Right cardiac atrium (tissue), 5 donors: ENCODE measurements at regions not wholly inside any gene's neighbourhood (a gene's known extent, or its start where the extent isn't known, plus 50 kb on each side); places are given as distances from the start of the nearest gene placed in this dataset.

ENCODE experiments used
- ATAC-seq, 2 donors: fragments of 200-7000 bp; cut with Tn5 transposase; one replicate each; pipeline versions ENCODE4 v1.8.0 to v1.9.1; 2020; ENCODE audit warnings: moderate library complexity in 2 of 2, mild to moderate bottlenecking in 1 of 2
- DNase-seq, 3 donors: peaks; one replicate each; pipeline ENCODE4 v3.0.0-alpha.2; 2020
- H3K27ac ChIP-seq: one replicate; pipeline ENCODE4 v1.5.1; 2013; ENCODE audit warnings: mild to moderate bottlenecking, low read length, control low read depth, moderate library complexity
- H3K27me3 ChIP-seq: one replicate; pipeline ENCODE4 v1.6.1; 2013; ENCODE audit not compliant: control insufficient read depth, insufficient read depth
- H3K4me1 ChIP-seq: one replicate; pipeline ENCODE4 v1.6.1; 2013; ENCODE audit warnings: low read length; ENCODE audit not compliant: control insufficient read depth, insufficient read depth
- H3K4me3 ChIP-seq: one replicate; pipeline ENCODE4 v1.5.1; 2013; ENCODE audit warnings: low read length, control low read depth
- H3K9me3 ChIP-seq: one replicate; pipeline ENCODE4 v1.6.1; 2013; ENCODE audit warnings: low read length; ENCODE audit not compliant: control insufficient read depth
- WGBS: extraction: QIAGEN DNeasy Blood & Tissue Kit; methylation state at CpG from one replicate; pipeline ENCODE4 v1.1.7; 2013; 5-methylcytosine and 5-hydroxymethylcytosine counted together
- intact Hi-C, 4 donors: fragments of 100-400 bp; cut with DNase I; formaldehyde crosslinking; loops; one replicate each; pipeline versions ENCODE4 v1.11.0 to v1.14.0; 2022 to 2023
- donor health status: healthy with polysubstance abuse.
- donor health status: DM: no; HTN: yes; CAD: no.
- donor health status: DM: no; HTN: no; CAD: no.
- donor health status: DM: no; HTN: yes; CAD: no; lungs with severe emphysema.
- donor health status: DM: yes; HTN: yes; CAD: no.

GRCh38 chr11:135036488-135037297 lies 624.7 kb upstream of the B3GAT1 start:
- H3K4me1 ChIP-seq, result no peaks in the 10 kb centered on the region
- DNase-seq, result no peak
- H3K27ac ChIP-seq, result no peak overlapping the region
- no peak overlapping the region for H3K4me3 ChIP-seq
- no peaks in the 10 kb centered on the region for H3K27me3 ChIP-seq
- intact Hi-C loops, result no loop called here
- WGBS, result 71% methylated on average over 19 of the region's 19 CpGs
- H3K9me3 ChIP-seq, result no peaks in the 10 kb centered on the region
- ATAC-seq, result peak in 1 of 2 donors; percentile 22

- ATAC-seq, result no peak
- Histone ChIP-seq H3K4me3 (no peak overlapping the region), H3K27ac (no peak overlapping the region), H3K4me1 (no peaks in the 10 kb centered on the region), H3K27me3 (no peaks in the 10 kb centered on the region), H3K9me3 (no peaks in the 10 kb centered on the region)
- no peak for DNase-seq
- intact Hi-C loops, result no loop called here
- 85% methylated on average over 3 of the region's 3 CpGs for WGBS
Measured at GRCh38 chr11:135035282-135035681, 623.2 kb upstream of the B3GAT1 start.

GRCh38 chr11:135033540-135033939 lies 621.5 kb upstream of the B3GAT1 start:
- no peak overlapping the region for H3K27ac ChIP-seq
- ATAC-seq (peak in 1 of 2 donors; percentile 43), DNase-seq (no peak)
- no peaks in the 10 kb centered on the region for H3K9me3 ChIP-seq
- no peak overlapping the region for H3K4me3 ChIP-seq
- H3K4me1 ChIP-seq, result no peaks in the 10 kb centered on the region
- no peaks in the 10 kb centered on the region for H3K27me3 ChIP-seq
- intact Hi-C loops, result no loop called here
- WGBS, result 16% methylated on average over 5 of the region's 5 CpGs

- no peak for ATAC-seq
- Histone ChIP-seq H3K4me1 (no peaks in the 10 kb centered on the region), H3K27ac (no peak overlapping the region), H3K4me3 (no peak overlapping the region), H3K9me3 (no peaks in the 10 kb centered on the region), H3K27me3 (no peaks in the 10 kb centered on the region)
- 63% methylated on average over 8 of the region's 8 CpGs for WGBS
- no peak for DNase-seq
- intact Hi-C loops, result no loop called here
Measured at GRCh38 chr11:135031205-135031989, 619.4 kb upstream of the B3GAT1 start.

GRCh38 chr11:135027461-135027860 lies 615.4 kb upstream of the B3GAT1 start:
- ATAC-seq (no peak), DNase-seq (peak in 2 of 3 donors; percentile 27 to 72)
- no peak overlapping the region for H3K27ac ChIP-seq
- no peaks in the 10 kb centered on the region for H3K9me3 ChIP-seq
- H3K4me1 ChIP-seq, result no peaks in the 10 kb centered on the region
- intact Hi-C loops, result no loop called here
- WGBS, result 13% methylated on average over 4 of the region's 5 CpGs
- no peak overlapping the region for H3K4me3 ChIP-seq
- no peaks in the 10 kb centered on the region for H3K27me3 ChIP-seq

- no peaks in the 10 kb centered on the region for H3K27me3 ChIP-seq
- no peaks in the 10 kb centered on the region for H3K4me1 ChIP-seq
- WGBS, result 72% methylated on average over 2 of the region's 2 CpGs
- intact Hi-C loops, result no loop called here
- no peak for ATAC-seq
- no peak for DNase-seq
- H3K9me3 ChIP-seq, result no peaks in the 10 kb centered on the region
- no peak overlapping the region for H3K27ac ChIP-seq
- no peak overlapping the region for H3K4me3 ChIP-seq
Measured at GRCh38 chr11:135023499-135023898, 611.5 kb upstream of the B3GAT1 start.

- Histone ChIP-seq H3K4me3 (no peak overlapping the region), H3K27ac (no peak overlapping the region), H3K27me3 (no peaks in the 10 kb centered on the region), H3K4me1 (no peaks in the 10 kb centered on the region), H3K9me3 (no peaks in the 10 kb centered on the region)
- intact Hi-C loops, result no loop called here
- 67% methylated on average over 4 of the region's 4 CpGs for whole genome bisulfite sequencing
- DNase-seq (no peak), ATAC-seq (no peak)
Measured at GRCh38 chr11:135022454-135022853, 610.4 kb upstream of the B3GAT1 start.

- Histone ChIP-seq H3K4me3 (no peak overlapping the region), H3K27me3 (no peaks in the 10 kb centered on the region), H3K27ac (no peak overlapping the region), H3K9me3 (no peaks in the 10 kb centered on the region), H3K4me1 (no peaks in the 10 kb centered on the region)
- 63% methylated on average over 4 of the region's 4 CpGs for WGBS
- ATAC-seq, result no peak
- intact Hi-C loops, result no loop called here
- DNase-seq, result no peak
Measured at GRCh38 chr11:135019899-135020298, 607.9 kb upstream of the B3GAT1 start.

GRCh38 chr11:135019343-135019871 lies 607.4 kb upstream of the B3GAT1 start:
- no peaks in the 10 kb centered on the region for H3K9me3 ChIP-seq
- 68% methylated on average over 8 of the region's 8 CpGs for WGBS
- DNase-seq (no peak), ATAC-seq (no peak)
- no peak overlapping the region for H3K27ac ChIP-seq
- intact Hi-C loops, result no loop called here
- H3K4me1 ChIP-seq, result no peaks in the 10 kb centered on the region
- no peak overlapping the region for H3K4me3 ChIP-seq
- H3K27me3 ChIP-seq, result no peaks in the 10 kb centered on the region

GRCh38 chr11:135017296-135017695 lies 605.3 kb upstream of the B3GAT1 start:
- DNase-seq (no peak), ATAC-seq (no peak)
- H3K27me3 ChIP-seq, result no peaks in the 10 kb centered on the region
- no peaks in the 10 kb centered on the region for H3K9me3 ChIP-seq
- no peak overlapping the region for H3K4me3 ChIP-seq
- no peaks in the 10 kb centered on the region for H3K4me1 ChIP-seq
- 68% methylated on average over 4 of the region's 4 CpGs for WGBS
- no peak overlapping the region for H3K27ac ChIP-seq
- intact Hi-C loops, result no loop called here

- Histone ChIP-seq H3K27me3 (no peaks in the 10 kb centered on the region), H3K27ac (no peak overlapping the region), H3K4me1 (no peaks in the 10 kb centered on the region), H3K9me3 (no peaks in the 10 kb centered on the region), H3K4me3 (no peak overlapping the region)
- DNase-seq (no peak), ATAC-seq (no peak)
- intact Hi-C loops, result no loop called here
- 86% methylated on average over 3 of the region's 3 CpGs for WGBS
Measured at GRCh38 chr11:135015966-135016365, 603.9 kb upstream of the B3GAT1 start.
